SK-N-SH (cell line): ENCODE measurements at regions not wholly inside any gene's neighbourhood (a gene's known extent, or its start where the extent isn't known, plus 50 kb on each side); places are given as distances from the start of the nearest gene placed in this dataset.

Experiments used
- CTCF ChIA-PET: fragments of 300-600, 350-600 bp; formaldehyde crosslinking; extraction: SDS; loops from one replicate; lab custom pipeline; 2021; lab: Yijun Ruan, JAX
- POLR2A ChIA-PET: fragments of 350-600 bp; sonication (Branson Sonifier 250); formaldehyde crosslinking; extraction: SDS; loops from one replicate; lab custom pipeline; 2020; ENCODE audit warnings: antibody characterized with exemption, inconsistent platforms; lab: Yijun Ruan, JAX
- DNase-seq: peaks from one replicate; pipeline ENCODE4 v3.0.0; 2012
- H2AFZ ChIP-seq: fragments of 200-600 bp; sonication (generic); 2 replicates; pipeline ENCODE4 v1.8.1; 2016; ENCODE audit warnings: antibody characterized with exemption, mild to moderate bottlenecking, low read depth
- H3F3A ChIP-seq: fragments of 200-600 bp; sonication (generic); replicated peaks from 2 replicates; pipeline ENCODE3; 2016; ENCODE audit warnings: antibody characterized with exemption, mild to moderate bottlenecking; ENCODE audit not compliant: insufficient read depth
- H3K27ac ChIP-seq, 2 experiments: fragments of 200-500 bp in 1 of 2; fragments of 200-600 bp in 1 of 2; sonication (Bioruptor generic) in 1 of 2; sonication (generic), shearing (Covaris generic) in 1 of 2; 2 replicates each; pipeline versions ENCODE4 v1.5.1 to v1.6.1; 2014 to 2016; ENCODE audit warnings: low read depth in 2 of 2, inconsistent platforms in 1 of 2, low read length in 1 of 2, mild to moderate bottlenecking in 1 of 2, mixed read lengths in 1 of 2
- H3K27me3 ChIP-seq: fragments of 200-600 bp; sonication (generic), shearing (Covaris generic); 2 replicates; pipeline ENCODE4 v1.6.1; 2016; ENCODE audit warnings: mixed run types; ENCODE audit not compliant: insufficient read depth
- H3K36me3 ChIP-seq, 2 experiments: fragments of 200-500 bp in 1 of 2; fragments of 200-600 bp in 1 of 2; sonication (Bioruptor generic) in 1 of 2; sonication (generic) in 1 of 2; replicated peaks in 1 of 2; 2 replicates each; pipeline versions ENCODE3 to v1.5.1; 2014 to 2016; ENCODE audit warnings: low read length in 1 of 2, mild to moderate bottlenecking in 1 of 2; ENCODE audit not compliant: insufficient read depth in 2 of 2, control insufficient read depth in 1 of 2
- H3K4me1 ChIP-seq, 2 experiments: fragments of 200-500 bp in 1 of 2; fragments of 200-600 bp in 1 of 2; sonication (Bioruptor generic) in 1 of 2; sonication (generic), shearing (Covaris generic) in 1 of 2; 2 replicates each; pipeline versions ENCODE4 v1.5.1 to v1.6.1; 2014 to 2016; ENCODE audit warnings: low read depth in 1 of 2, low read length in 1 of 2, mixed run types in 1 of 2; ENCODE audit not compliant: insufficient read depth in 2 of 2, control insufficient read depth in 1 of 2
- H3K4me2 ChIP-seq: fragments of 200-600 bp; sonication (generic), shearing (Covaris generic); 2 replicates; pipeline ENCODE4 v1.6.1; 2017; ENCODE audit warnings: mixed run types
- H3K4me3 ChIP-seq, 2 experiments: fragments of 200-500 bp in 1 of 2; fragments of 200-600 bp in 1 of 2; sonication (Bioruptor generic) in 1 of 2; sonication (generic), shearing (Covaris generic) in 1 of 2; 2 replicates each; pipeline versions ENCODE4 v1.5.1 to v1.8.1; 2014 to 2016; ENCODE audit warnings: low read depth in 2 of 2, inconsistent platforms in 1 of 2, low read length in 1 of 2, mild to moderate bottlenecking in 1 of 2, mixed read lengths in 1 of 2, moderate library complexity in 1 of 2
- H3K79me2 ChIP-seq: fragments of 200-600 bp; sonication (generic); 2 replicates; pipeline ENCODE4 v1.8.1; 2017; ENCODE audit warnings: mild to moderate bottlenecking; ENCODE audit not compliant: insufficient read depth
- H3K9ac ChIP-seq: fragments of 200-600 bp; sonication (generic); 2 replicates; pipeline ENCODE4 v1.6.1; 2017; ENCODE audit warnings: mixed run types
- H3K9me2 ChIP-seq: fragments of 200-600 bp; sonication (generic); 2 replicates; pipeline ENCODE4 v1.6.1; 2017; ENCODE audit warnings: mixed run types
- H3K9me3 ChIP-seq: fragments of 200-600 bp; sonication (generic); 2 replicates; pipeline ENCODE4 v1.6.1; 2017; ENCODE audit warnings: mixed run types, mild to moderate bottlenecking, moderate library complexity
- H4K20me1 ChIP-seq: fragments of 200-600 bp; sonication (generic); 2 replicates; pipeline ENCODE4 v1.6.1; 2017; ENCODE audit warnings: mild to moderate bottlenecking, mixed run types; ENCODE audit not compliant: insufficient read depth
- FOSL2 ChIP-seq: IDR thresholded peaks from 2 replicates; pipeline ENCODE4 v1.4.0; 2012; ENCODE audit warnings: low read depth, mild to moderate bottlenecking, moderate library complexity, borderline replicate concordance
- FOXJ3 ChIP-seq: sonication (generic); formaldehyde crosslinking; IDR thresholded peaks from 2 replicates; pipeline ENCODE4 v1.5.1; 2020; ENCODE audit warnings: mild to moderate bottlenecking, missing genetic modification reagents
- IRF3 ChIP-seq: fragments of 150-350 bp; IDR thresholded peaks from 2 replicates; pipeline ENCODE4 v1.6.1; 2016; ENCODE audit warnings: mild to moderate bottlenecking, low read depth, low read length
- JUND ChIP-seq: IDR thresholded peaks from 2 replicates; pipeline ENCODE4 v1.4.0; 2012
- MEF2A ChIP-seq: IDR thresholded peaks from 2 replicates; pipeline ENCODE4 v1.4.0; 2012; ENCODE audit warnings: low read depth, borderline replicate concordance
- MXI1 ChIP-seq: IDR thresholded peaks from 2 replicates; pipeline ENCODE4 v1.6.1; 2012; ENCODE audit warnings: mild to moderate bottlenecking, low read depth, low read length, improper control_type of control experiment
- NFIC ChIP-seq: IDR thresholded peaks from 2 replicates; pipeline ENCODE4 v1.4.0; 2012; ENCODE audit warnings: borderline replicate concordance
- NRF1 ChIP-seq: IDR thresholded peaks from 2 replicates; pipeline ENCODE4 v1.6.1; 2012; ENCODE audit warnings: low read depth, mild to moderate bottlenecking, low read length
- PBX3 ChIP-seq: IDR thresholded peaks from 2 replicates; pipeline ENCODE4; 2012
- RAD21 ChIP-seq: IDR thresholded peaks from 2 replicates; pipeline ENCODE4 v1.6.1; 2012; ENCODE audit warnings: mild to moderate bottlenecking, low read length
- RCOR1 ChIP-seq: fragments of 150-350 bp; IDR thresholded peaks from 2 replicates; pipeline ENCODE4 v1.6.1; 2017; ENCODE audit warnings: antibody characterized with exemption, low read length
- RFX5 ChIP-seq: IDR thresholded peaks from 2 replicates; pipeline ENCODE4 v1.6.1; 2012; ENCODE audit warnings: mild to moderate bottlenecking, improper control_type of control experiment, low read length
- RXRA ChIP-seq: IDR thresholded peaks from 2 replicates; pipeline ENCODE4 v1.4.0; 2012; ENCODE audit warnings: low read depth, mild to moderate bottlenecking, borderline replicate concordance
- TCF12 ChIP-seq: IDR thresholded peaks from 2 replicates; pipeline ENCODE4 v1.4.0; 2012
- TEAD4 ChIP-seq: IDR thresholded peaks from 2 replicates; pipeline ENCODE4 v1.4.0; 2012; ENCODE audit warnings: mild to moderate bottlenecking, borderline replicate concordance; ENCODE audit not compliant: insufficient read depth
- WGBS: methylation state at CpG from one replicate; pipeline ENCODE4 v1.1.6; 2017; ENCODE audit warnings: low lambda C conversion rate; 5-methylcytosine and 5-hydroxymethylcytosine counted together

GRCh38 chr5:86865256-86865785, 247.6 kb downstream of the COX7C start:
- no peaks in the 10 kb centered on the region for H3K9me2 ChIP-seq
- WGBS, result 0% methylated on average over 2 of the region's 2 CpGs

GRCh38 chr5:86866036-86866435, 248.3 kb downstream of the COX7C start:
- no peak overlapping the region for H3K27ac ChIP-seq
- H3K9me3 ChIP-seq, result no peaks in the 10 kb centered on the region
- 8% methylated on average over 1 of the region's 1 CpG for WGBS
- H2AFZ ChIP-seq, result no peak overlapping the region
- no peak for TF ChIP-seq RXRA
- TF ChIP-seq MEF2A, result no peak
- no peak for TF ChIP-seq PBX3
- TF ChIP-seq MXI1, result no peak
- no peak for TF ChIP-seq NFIC
- no peak for TF ChIP-seq FOSL2
- TF ChIP-seq TEAD4, result no peak
- TF ChIP-seq RFX5, result no peak
- TF ChIP-seq TCF12, result no peak
- H3K9me2 ChIP-seq, result no peaks in the 10 kb centered on the region
- no peaks in the 10 kb centered on the region for H3F3A ChIP-seq
- H3K4me3 ChIP-seq, result no peak overlapping the region
- H3K27me3 ChIP-seq, result no peaks in the 10 kb centered on the region; the same call in 1 of the 2 replicates
- no peak overlapping the region for H3K4me2 ChIP-seq
- no peak overlapping the region for H3K9ac ChIP-seq
- no peaks in the 10 kb centered on the region for H3K36me3 ChIP-seq
- H3K79me2 ChIP-seq, result no peaks in the 10 kb centered on the region
- H4K20me1 ChIP-seq, result no peaks in the 10 kb centered on the region
- DNase-seq, result no peak
- no peaks in the 10 kb centered on the region; a peak in 1 of 4 replicates for H3K4me1 ChIP-seq
- CTCF ChIA-PET, result no interaction called here
- POLR2A ChIA-PET, result no interaction called here

More at GRCh38 chr5:86865256-86865785, 247.6 kb downstream of the COX7C start:
- Histone ChIP-seq H2AFZ (no peak overlapping the region), H3F3A (no peaks in the 10 kb centered on the region), H3K9ac (no peak overlapping the region), H3K79me2 (no peaks in the 10 kb centered on the region), H3K4me3 (no peak overlapping the region), H3K27ac (no peak overlapping the region), H4K20me1 (no peaks in the 10 kb centered on the region)
- DNase-seq, result no peak
- CTCF ChIA-PET, result no interaction called here
- no peak for TF ChIP-seq IRF3
- TF ChIP-seq RCOR1, result no peak
- TF ChIP-seq JUND, result no peak
- TF ChIP-seq FOXJ3 (CRISPR knock-in tag), result no peak
- TF ChIP-seq TCF12, result no peak
- TF ChIP-seq NFIC, result no peak
- TF ChIP-seq NRF1, result no peak
- no peak for TF ChIP-seq RAD21
- TF ChIP-seq, all 33 proteins: peak for 0
- H3K4me1 ChIP-seq, result no peaks in the 10 kb centered on the region; a peak in 1 of 4 replicates
- H3K27me3 ChIP-seq, result no peaks in the 10 kb centered on the region; the same call in 1 of the 2 replicates
- no peaks in the 10 kb centered on the region for H3K36me3 ChIP-seq
- no peaks in the 10 kb centered on the region for H3K9me3 ChIP-seq
- POLR2A ChIA-PET, result no interaction called here
- no peak overlapping the region for H3K4me2 ChIP-seq
